HK-2 (cell line): ENCODE measurements at regions not wholly inside any gene's neighbourhood (a gene's known extent, or its start where the extent isn't known, plus 50 kb on each side); places are given as distances from the start of the nearest gene placed in this dataset.

Source experiments
- DNase-seq: peaks from one replicate; pipeline ENCODE4 v3.0.0-alpha.2; 2018; ENCODE audit not compliant: unreplicated experiment

DNA sequence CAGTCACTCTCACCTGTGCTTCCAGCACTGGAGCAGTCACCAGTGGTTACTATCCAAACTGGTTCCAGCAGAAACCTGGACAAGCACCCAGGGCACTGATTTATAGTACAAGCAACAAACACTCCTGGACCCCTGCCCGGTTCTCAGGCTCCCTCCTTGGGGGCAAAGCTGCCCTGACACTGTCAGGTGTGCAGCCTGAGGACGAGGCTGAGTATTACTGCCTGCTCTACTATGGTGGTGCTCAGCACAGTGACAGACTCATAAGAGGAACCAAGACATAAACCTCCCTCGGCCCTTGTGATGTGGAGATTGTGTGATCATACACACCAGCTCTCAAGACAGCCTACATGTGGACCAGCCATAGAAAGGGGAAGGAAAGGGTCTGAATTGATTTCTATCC is 113.3 kb downstream of the ZNF280B start:
- DNase-seq, result no peak

DNA sequence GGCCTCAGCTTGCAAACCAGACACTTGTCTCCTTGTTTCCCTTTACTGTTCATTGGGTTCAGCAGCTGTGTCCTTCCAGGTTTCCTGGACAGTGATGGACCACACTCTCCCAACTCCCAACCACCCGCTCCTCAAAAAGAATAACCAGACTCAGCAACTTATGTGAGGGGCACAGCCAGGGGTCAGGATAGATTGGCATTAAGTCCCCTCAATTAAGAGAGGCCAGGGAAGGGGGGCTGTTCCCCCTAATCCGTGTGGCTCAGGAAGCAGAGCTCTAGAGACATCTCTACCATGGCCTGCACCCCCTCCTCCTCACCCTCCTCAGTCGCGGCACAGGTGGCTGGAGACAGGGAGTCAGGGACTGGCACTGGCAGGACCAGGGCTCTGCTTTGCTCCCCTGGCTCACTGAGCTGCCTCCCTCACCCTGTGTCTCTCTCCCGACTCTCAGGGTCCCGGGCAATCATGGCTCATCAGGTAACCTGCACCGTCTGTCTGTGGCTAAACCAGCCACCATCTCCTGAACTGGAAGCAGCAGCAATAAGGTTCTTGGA is 111.7 kb downstream of the ZNF280B start:
- no peak for DNase-seq

GRCh38 chr22:22397292-22397870 is 111.2 kb downstream of the ZNF280B start:
- peak; percentile 19 for DNase-seq

GRCh38 chr22:22397875-22398524 is 110.5 kb downstream of the ZNF280B start:
- DNase-seq, result no peak

DNA sequence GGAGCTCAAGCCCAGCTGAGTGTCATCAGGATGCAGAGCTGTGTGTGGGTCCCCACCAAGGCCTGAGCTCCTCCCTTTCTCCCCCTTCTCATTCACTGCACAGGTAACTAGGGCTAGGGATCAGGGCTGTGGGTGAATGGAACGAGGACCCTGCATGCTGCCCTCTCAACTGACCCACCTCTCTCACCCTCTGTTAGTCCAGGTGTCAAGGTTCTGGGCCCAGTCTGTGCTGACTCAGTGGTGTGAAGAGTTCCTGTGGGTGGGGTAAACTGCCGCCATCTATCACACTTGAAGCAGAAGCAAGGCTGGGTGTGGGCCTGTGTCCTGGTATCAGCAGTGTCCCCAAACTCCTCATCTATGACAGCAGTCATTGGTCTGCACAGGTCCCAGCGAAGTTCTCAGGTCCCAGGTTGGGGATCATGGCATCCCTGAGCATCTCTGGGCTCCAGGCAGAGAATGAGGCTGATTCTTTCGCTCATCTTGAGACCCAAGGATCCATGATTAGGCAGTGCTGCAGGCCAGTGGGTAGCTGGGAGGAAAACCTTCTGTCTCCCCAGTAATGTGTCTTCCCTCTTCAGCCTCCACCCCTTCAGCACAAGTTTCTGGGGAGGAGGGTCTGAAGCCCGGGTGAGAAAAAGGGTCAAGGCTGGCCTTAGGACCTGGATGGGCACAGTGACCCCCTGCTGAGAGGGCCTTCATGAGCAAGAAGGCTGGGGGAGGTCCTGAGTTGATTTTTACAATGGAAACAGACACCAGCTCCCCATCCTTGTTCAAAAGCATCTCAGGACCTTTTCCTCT is 109.8 kb downstream of the ZNF280B start:
- DNase-seq, result no peak

GRCh38 chr22:22400099-22400498 is 108.4 kb downstream of the ZNF280B start:
- DNase-seq, result no peak

GRCh38 chr22:22400964-22401363 is 107.6 kb downstream of the ZNF280B start:
- DNase-seq, result no peak

- no peak for DNase-seq
Measured at GRCh38 chr22:22401381-22401780, 107.2 kb downstream of the ZNF280B start.

- DNase-seq, result no peak
Measured at GRCh38 chr22:22403306-22403705, 105.2 kb downstream of the ZNF280B start.

DNA sequence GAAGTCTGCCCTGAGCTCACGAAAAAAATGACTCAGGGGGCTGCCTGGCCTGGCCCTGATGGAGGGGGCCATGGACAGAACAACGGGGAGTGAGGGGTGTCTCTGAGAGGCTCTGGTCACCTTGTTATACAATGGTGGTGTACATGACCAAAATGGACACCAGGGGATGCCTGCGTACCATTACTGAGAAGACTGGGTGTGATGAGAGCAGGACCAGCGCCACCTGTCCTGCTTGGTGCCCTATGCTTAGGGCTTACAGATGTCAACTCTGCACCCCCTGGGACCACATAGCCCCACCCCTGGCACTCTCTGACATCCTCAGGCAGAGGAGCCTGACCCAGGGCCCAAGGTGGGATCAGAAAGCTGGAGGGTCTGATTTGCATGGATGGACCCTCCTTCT is 104.8 kb downstream of the ZNF280B start:
- no peak for DNase-seq

DNA sequence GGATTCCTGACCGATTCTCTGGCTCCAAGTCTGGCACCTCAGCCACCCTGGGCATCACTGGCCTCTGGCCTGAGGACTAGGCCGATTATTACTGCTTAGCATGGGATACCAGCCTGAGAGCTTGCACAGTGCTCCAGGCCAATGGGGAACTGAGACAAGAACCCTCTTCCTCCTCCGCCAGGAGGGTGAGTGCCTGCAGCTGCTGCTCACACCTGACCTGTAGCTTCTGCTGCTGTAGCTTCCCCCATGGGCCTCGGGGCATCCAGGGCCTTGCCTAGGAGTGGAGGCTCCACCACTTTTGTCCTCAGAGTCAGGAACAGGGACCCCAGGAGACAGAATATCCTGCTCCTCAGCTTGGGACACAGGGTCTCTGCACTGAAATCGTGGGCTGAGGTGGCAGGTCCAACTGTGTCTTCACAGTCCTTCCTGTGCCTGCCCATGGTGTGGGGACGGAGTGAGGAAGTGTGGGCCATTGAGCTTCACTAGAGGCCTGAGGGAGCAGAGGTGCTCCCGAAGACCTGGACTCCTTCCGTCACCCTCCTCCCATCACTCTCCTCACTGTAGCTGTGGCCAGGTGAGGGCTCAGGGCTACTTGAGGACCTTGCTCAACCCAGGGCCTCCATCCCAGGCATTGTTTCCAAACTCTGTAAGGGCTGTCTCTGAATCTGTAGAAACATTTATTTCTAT is 103.8 kb downstream of the ZNF280B start:
- DNase-seq, result no peak

- DNase-seq, result no peak
Measured at GRCh38 chr22:22406445-22407027, 102.0 kb downstream of the ZNF280B start.

DNA sequence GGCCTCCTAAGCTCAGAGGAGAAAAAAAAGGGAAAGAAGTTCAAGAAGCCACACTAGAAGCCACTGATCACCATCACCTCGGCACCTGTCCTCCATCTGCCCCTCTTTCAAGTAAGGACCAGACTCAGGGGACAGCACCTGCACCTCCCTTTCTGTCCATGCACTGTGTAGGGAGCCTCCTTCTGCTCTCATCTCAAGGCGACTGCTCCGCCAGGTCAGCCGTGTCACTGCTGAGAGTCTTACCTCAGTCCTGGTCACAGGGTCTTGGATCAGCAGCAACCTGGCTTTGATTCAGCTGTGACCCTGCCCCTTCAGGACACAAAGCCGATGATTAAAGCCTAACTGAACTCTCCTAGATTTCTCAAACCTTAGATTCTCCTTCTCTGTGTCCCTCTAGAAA is 101.5 kb downstream of the ZNF280B start:
- no peak for DNase-seq

GRCh38 chr22:22408269-22408668 is 100.3 kb downstream of the ZNF280B start:
- no peak for DNase-seq

GRCh38 chr22:22408731-22409696 is 99.5 kb downstream of the ZNF280B start:
- peak; percentile 31 for DNase-seq

DNA sequence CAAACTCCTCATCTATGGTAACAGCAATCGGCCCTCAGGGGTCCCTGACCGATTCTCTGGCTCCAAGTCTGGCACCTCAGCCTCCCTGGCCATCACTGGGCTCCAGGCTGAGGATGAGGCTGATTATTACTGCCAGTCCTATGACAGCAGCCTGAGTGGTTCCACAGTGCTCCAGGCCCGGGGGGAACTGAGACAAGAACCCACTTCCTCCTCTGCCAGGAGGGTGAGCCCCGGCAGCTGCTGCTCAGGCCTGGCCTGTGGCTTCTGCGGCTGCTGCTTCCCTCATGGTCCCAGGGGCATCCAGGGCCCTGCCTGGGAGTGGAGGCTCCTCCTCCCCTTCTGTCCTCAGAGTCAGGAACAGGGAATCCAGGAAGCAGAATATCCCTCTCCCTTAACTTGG is 98.4 kb downstream of the ZNF280B start:
- DNase-seq, result no peak

DNA sequence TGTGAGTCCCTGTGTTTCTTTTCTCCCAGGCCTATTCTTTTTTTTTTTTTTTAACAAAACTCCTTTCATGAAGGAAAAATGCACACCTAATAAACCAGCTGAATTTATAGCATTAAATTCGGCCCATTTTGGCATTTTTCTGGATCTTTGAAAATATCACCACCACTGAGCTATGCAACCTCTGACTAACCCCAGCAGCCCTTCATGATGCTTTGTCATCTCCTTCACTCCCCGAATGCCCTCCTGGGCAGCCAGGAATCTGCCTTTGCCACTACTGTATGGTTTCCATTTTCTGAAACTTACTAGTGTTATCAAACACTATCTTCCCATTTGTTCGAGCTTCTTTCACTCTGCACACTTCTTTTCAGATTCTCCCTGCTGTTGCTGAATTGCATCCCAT is 97.9 kb downstream of the ZNF280B start:
- DNase-seq, result no peak

DNA sequence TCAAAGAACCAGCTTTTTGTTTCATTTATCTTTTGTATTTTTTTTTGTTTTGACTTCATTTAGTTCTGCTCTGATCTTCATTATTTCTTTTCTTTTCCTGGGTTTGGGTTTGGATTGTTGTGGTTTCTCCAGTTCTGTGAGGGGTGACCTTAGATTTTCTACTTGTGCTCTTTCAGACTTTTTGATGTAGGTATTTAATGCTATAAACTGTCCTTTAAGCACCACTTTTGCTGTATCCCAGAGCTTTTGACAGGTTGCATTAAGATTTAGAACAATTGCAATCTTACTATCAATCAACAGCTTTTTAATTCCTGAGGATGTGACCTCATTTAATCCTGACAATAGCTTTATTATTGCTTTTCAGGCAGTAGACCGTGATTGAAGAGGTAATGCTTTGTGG is 94.3 kb downstream of the ZNF280B start:
- no peak for DNase-seq

GRCh38 chr22:22417495-22418162 is 90.9 kb downstream of the ZNF280B start:
- no peak for DNase-seq

DNA sequence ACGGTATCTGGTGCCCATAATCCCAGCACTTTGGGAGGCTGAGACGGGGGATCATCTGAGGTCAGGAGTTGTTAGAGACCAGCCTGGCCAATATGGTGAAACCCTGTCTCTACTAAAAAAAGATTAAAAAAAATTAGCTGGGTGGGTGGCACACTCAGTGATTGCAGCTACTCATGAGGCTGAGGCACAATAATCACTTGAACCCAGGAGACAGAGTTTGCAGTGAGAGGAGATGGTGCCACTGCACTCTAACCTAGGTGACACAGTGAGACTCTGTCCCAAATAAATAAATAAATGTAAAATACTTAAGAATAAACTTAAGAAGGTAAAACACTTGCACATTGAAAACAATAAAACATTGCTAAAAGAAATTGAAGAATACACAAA is 90.4 kb downstream of the ZNF280B start:
- DNase-seq, result no peak
